GM19351 (cell line): ENCODE measurements at regions not wholly inside any gene's neighbourhood (a gene's known extent, or its start where the extent isn't known, plus 50 kb on each side); places are given as distances from the start of the nearest gene placed in this dataset.
"Not testable (repeated sequence)": the region's sequence is repeated elsewhere in the genome, so short reads cannot be mapped to it uniquely, and the experiment has no call there.

Source experiments
- ATAC-seq: cut with Tn5 transposase; IDR thresholded peaks from one replicate; pipeline ENCODE4 v1.9.1; 2021; ENCODE audit warnings: mild to moderate bottlenecking, moderate library complexity; ENCODE audit not compliant: unreplicated experiment

GRCh38 chr9:6105738-6106137 lies 90.3 kb upstream of the RANBP6 start:
- ATAC-seq = no peak

DNA sequence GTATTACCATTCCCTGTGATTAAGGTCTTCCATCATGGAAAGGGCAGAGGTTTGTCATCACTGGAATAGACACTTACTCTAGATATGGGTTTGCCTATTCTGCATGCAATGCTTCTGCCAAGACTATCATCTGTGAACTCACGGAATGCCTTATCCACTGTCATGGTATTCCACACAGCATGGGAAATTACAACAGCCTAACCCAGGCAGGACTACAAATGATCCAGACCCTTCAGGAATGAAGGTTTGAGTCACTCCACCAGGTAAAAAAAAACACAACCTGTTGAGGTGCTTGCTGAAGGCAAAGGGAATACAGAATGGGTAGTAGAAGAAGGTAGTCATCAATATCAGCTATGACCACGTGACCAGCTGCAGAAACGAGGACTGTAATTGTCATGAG lies 89.0 kb upstream of the RANBP6 start:
- not testable (repeated sequence) for ATAC-seq

GRCh38 chr9:6103911-6104310 lies 88.5 kb upstream of the RANBP6 start:
- not testable (repeated sequence) for ATAC-seq

DNA sequence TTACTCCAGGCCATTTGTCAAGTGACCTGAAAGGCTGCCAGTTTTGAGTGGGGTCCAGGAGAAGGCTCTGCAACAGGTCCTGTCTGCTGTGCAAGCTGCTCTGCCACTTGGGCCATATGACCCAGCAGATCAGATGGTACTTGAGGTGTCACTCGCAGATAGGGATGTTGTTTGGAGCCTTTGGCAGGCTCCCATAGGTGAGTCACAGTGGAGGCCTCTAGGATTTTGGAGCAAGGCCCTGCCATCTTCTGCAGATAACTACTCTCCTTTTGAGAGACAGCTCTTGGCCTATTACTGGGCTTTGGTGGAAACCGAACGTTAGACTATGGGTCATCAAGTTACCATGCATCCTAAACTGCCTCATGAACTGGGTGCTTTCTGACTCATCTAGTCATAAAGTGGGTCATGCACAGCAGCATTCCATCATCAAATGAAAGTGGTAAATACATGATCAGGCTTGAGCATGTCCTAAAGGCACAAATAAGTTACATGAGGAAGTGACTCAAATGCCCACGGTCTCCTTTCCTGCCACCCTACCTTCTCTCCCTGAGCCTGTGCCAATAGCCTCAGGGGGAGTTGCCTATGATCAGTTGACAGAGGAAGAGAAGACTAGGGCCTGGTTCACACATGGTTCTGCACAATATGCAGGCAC lies 87.0 kb upstream of the RANBP6 start:
- not testable (repeated sequence) for ATAC-seq

DNA sequence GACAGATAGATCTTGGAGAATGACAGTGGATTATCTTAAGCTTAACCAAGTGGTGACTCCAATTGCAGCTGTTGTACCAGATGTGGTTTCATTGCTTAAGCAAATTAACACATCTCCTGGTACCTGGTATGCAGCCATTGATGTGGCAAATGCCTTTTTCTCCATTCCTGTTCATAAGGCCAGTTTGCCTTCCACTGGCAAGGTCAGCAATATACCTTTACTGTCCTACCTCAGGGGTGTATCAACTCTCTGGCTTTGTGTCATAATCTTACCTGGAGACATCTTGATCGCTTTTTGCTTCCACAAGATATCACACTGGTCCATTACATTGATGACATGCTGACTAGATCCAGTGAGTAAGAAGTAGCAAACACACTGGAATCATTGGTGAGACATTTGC lies 86.3 kb upstream of the RANBP6 start:
- ATAC-seq = not testable (repeated sequence)

DNA sequence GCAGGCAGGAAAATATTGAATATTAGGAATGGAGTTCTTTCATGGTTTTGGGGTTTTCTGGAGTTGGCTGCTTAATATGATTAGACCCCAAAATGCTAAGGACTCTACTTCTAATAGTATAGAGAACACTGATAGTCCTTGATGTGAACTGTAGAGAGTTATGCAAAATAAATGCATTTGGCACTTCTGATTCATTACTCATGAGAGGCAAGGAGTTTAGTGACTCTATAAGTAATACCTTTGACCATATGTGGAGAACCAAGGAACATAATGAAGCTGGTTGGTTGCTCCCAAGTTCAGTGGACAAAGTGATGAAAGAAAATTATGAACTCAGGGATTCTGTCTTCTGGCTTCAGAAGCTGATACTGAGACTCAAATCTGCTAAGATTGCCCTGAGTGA lies 83.9 kb upstream of the RANBP6 start:
- not testable (repeated sequence) for ATAC-seq

- no peak for ATAC-seq
These were observed 83.0 kb upstream of the RANBP6 start for GRCh38 chr9:6098431-6098830.

- ATAC-seq = no peak
These were observed 81.4 kb upstream of the RANBP6 start for GRCh38 chr9:6096821-6097220.

DNA sequence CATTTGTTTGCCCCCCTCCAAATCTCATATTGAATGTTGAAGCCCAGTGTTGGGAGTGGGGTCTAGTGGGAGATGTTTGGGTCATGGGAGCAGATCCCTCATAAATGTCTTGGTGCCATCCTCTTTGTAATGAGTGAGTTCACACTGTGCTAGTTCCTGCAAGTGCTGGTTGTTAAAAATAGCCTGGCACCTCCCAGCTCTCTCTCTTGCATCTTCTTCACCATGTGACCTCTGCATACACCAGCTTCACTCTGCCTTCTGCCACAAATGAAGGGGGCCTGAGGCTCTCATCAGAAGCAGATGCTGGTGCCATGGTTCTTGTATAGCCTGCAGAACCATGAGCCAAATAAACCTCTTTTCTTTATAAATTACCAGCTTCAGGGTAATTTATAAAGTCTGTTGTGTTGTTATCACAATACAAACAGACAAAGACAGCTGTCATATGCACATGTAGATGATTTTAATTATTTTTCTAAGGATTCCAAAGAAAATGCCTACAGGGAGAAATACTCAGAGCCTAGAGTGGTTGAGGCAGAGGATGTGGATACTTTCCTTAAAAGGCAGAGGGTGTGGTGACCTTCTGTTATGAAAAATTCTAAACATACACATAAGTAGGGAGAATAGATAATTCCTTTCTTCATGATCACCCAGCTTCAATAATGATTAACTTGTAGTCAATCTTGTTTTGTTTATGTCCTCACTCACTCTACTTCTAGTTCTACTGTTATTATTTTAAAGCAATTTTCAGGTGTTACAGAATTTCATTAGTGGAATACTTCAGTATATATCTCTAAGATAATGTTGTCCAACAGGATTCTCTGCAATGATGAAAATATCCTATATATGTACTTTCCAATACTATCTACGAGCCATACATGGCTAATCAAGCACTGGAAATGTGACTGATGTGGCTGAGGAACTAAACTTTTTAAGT lies 75.1 kb upstream of the RANBP6 start:
- ATAC-seq = no peak

DNA sequence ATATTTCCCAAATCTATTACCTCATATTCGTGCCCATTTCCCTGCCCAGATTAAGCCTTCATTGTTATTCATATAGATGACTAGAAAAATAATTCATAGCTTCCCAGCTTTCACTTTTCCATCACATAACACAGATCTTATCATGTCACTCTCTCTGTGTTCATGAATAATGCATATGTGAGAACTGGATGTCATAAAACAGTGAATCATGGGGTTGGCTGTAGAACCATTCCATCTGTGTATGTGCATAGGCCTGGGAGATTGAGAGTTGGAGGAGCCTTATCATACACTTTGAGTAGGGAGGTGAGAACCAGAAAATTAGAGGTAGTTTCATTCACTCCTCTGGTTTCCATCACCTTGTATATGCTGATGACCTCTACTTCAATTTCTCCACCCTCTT lies 73.9 kb upstream of the RANBP6 start:
- no peak for ATAC-seq

DNA sequence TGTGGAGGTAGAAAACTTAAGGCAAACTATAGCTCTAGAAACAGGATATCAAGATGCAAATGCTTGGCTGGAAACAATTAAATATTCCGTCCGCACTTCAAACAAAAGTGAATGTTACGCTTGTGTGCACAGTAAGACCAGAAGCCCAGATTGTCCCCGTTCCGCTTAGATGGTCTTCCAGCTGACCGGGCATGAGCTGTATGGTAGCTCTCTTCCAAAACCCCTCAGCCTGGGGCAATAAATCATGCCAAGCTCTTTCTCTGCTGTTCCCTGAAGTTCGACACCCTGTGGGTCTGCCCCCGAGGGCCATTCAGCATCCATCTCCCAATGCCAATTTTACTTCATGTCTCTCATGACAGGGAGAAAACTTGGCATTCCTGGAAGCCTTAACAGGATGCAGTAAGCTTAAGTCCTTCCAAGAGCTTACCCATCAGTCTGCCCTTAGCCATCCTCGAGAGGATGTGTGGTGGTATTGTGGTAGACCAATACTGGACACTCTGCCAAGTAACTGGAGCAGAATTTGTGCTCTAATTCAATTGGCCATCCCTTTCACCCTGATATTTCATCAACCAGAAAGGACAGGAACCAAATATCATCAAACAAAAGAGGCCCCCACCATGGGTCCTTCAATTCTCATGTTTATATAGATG lies 70.7 kb upstream of the RANBP6 start:
- no peak for ATAC-seq

GRCh38 chr9:6080154-6080716 lies 64.8 kb upstream of the RANBP6 start:
- no peak for ATAC-seq

- ATAC-seq = no peak
These were observed 64.0 kb upstream of the RANBP6 start for GRCh38 chr9:6079386-6079785.

- no peak for ATAC-seq
These were observed 63.1 kb upstream of the RANBP6 start for GRCh38 chr9:6078382-6079105.

DNA sequence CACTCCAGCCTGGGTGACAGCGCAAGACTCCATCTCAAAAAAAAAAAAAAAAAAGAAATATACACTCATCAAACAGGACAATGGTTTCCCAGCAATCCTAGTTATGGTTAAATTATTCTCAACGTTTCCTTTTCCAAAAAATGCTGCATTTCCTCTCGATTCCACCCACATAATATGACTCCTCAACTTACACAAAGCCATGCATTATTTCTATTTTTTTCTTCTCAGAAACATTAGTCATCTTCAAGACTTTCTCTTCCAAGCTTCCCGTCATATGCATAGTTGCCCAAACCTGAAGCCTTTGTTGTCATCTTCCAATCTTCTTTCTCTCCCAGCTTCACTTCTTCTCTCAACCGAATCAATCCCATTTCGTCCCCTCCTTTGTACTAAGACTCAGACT lies 61.4 kb upstream of the RANBP6 start:
- ATAC-seq = no peak

GRCh38 chr9:6073731-6074130 lies 58.3 kb upstream of the RANBP6 start:
- no peak for ATAC-seq

- ATAC-seq = no peak
These were observed 57.4 kb upstream of the RANBP6 start for GRCh38 chr9:6072865-6073264.

- ATAC-seq = no peak
These were observed 57.0 kb upstream of the RANBP6 start for GRCh38 chr9:6072453-6072852.

- peak; percentile 97 for ATAC-seq
These were observed 53.6 kb upstream of the RANBP6 start for GRCh38 chr9:6068983-6069382.

GRCh38 chr9:6067426-6067825 lies 52.0 kb upstream of the RANBP6 start:
- no peak for ATAC-seq
